Kidney (tissue), 13 donors: ENCODE measurements at regions not wholly inside any gene's neighbourhood (a gene's known extent, or its start where the extent isn't known, plus 50 kb on each side); places are given as distances from the start of the nearest gene placed in this dataset.

Experiments used
- DNase-seq, 5 donors: peaks; one replicate each; pipeline ENCODE4 v3.0.0-alpha.2; 2013 to 2020
- FAIRE-seq: peaks from 2 replicates; lab custom pipeline; 2012; peaks lifted over from hg19 to GRCh38; lab: Jason Lieb, UNC
- H3K27ac ChIP-seq, 2 donors: one replicate each; pipeline ENCODE4 v1.7.0; 2013; ENCODE audit warnings: low read depth in 2 of 2, low read length in 2 of 2, inconsistent platforms in 1 of 2
- H3K27me3 ChIP-seq: one replicate; pipeline ENCODE4 v1.7.1; 2013; ENCODE audit warnings: low read length, inconsistent platforms; ENCODE audit not compliant: control insufficient read depth, insufficient read depth
- H3K36me3 ChIP-seq, 3 donors: one replicate each; pipeline versions ENCODE4 v1.7.0 to v1.7.1; 2013; ENCODE audit warnings: low read length in 3 of 3, control low read depth in 1 of 3, inconsistent platforms in 1 of 3; ENCODE audit not compliant: insufficient read depth in 3 of 3, control insufficient read depth in 2 of 3
- H3K4me1 ChIP-seq, 3 donors: one replicate each; pipeline versions ENCODE4 v1.7.0 to v1.7.1; 2013; ENCODE audit warnings: low read length in 3 of 3, inconsistent platforms in 1 of 3, low read depth in 1 of 3; ENCODE audit not compliant: control insufficient read depth in 2 of 3, insufficient read depth in 2 of 3
- H3K4me3 ChIP-seq, 3 donors: one replicate each; pipeline versions ENCODE4 v1.7.0 to v1.8.1; 2013; ENCODE audit warnings: low read length in 3 of 3, control low read depth in 1 of 3, inconsistent platforms in 1 of 3
- H3K9ac ChIP-seq, 3 donors: one replicate each; pipeline versions ENCODE4 v1.7.0 to v1.7.1; 2013; ENCODE audit warnings: low read length in 3 of 3, control low read depth in 1 of 3, inconsistent platforms in 1 of 3
- H3K9me3 ChIP-seq, 3 donors: one replicate each; pipeline versions ENCODE4 v1.7.0 to v1.7.1; 2013; ENCODE audit warnings: low read length in 3 of 3, control low read depth in 1 of 3, inconsistent platforms in 1 of 3; ENCODE audit not compliant: control insufficient read depth in 2 of 3, insufficient read depth in 1 of 3
- CTCF ChIP-seq: IDR thresholded peaks from 3 replicates; pipeline ENCODE4 v1.5.1; 2012; ENCODE audit warnings: mild to moderate bottlenecking, moderate library complexity, borderline replicate concordance; ENCODE audit not compliant: insufficient read depth; ENCODE audit errors: extremely low read depth
- intact Hi-C: fragments of 100-400 bp; cut with DNase I; formaldehyde crosslinking; loops from one replicate; pipeline ENCODE4 v1.11.1; 2022
- donor health status: control.
- donor health status: control.
- donor health status: control.
- donor health status: control.
- donor health status: control.
- donor health status: DM: yes; HTN: yes; CAD: no.
- donor health status: Normal renal cell carcinoma (clear cell type).

GRCh38 chr17:10944819-10945218 is 106.9 kb upstream of the PIRT start:
- no peaks in the 10 kb centered on the region for H3K9me3 ChIP-seq
- FAIRE-seq: no peak
- no peaks in the 10 kb centered on the region for H3K27me3 ChIP-seq
- TF ChIP-seq CTCF: no peak
- no peak for DNase-seq
- intact Hi-C loops: no loop called here
- no peak overlapping the region for H3K27ac ChIP-seq
- H3K4me1 ChIP-seq: no peaks in the 10 kb centered on the region
- H3K36me3 ChIP-seq: no peaks in the 10 kb centered on the region
- H3K9ac ChIP-seq: no peak overlapping the region
- no peak overlapping the region for H3K4me3 ChIP-seq

GRCh38 chr17:10936931-10937330 is 99.0 kb upstream of the PIRT start:
- TF ChIP-seq CTCF: no peak
- DNase-seq: no peak
- H3K27me3 ChIP-seq: no peaks in the 10 kb centered on the region

GRCh38 chr17:10932938-10933337 is 95.1 kb upstream of the PIRT start:
- intact Hi-C loops: no loop called here
- FAIRE-seq: no peak

More at GRCh38 chr17:10936931-10937330, 99.0 kb upstream of the PIRT start:
- no peak overlapping the region for H3K9ac ChIP-seq
- H3K9me3 ChIP-seq: no peaks in the 10 kb centered on the region
- intact Hi-C loops: no loop called here
- H3K4me3 ChIP-seq: no peak overlapping the region
- H3K36me3 ChIP-seq: no peaks in the 10 kb centered on the region
- no peak overlapping the region for H3K27ac ChIP-seq
- no peak for FAIRE-seq
- no peaks in the 10 kb centered on the region for H3K4me1 ChIP-seq

More at GRCh38 chr17:10932938-10933337, 95.1 kb upstream of the PIRT start:
- no peaks in the 10 kb centered on the region for H3K4me1 ChIP-seq
- H3K27ac ChIP-seq: no peak overlapping the region
- H3K9ac ChIP-seq: no peak overlapping the region
- H3K36me3 ChIP-seq: no peaks in the 10 kb centered on the region
- DNase-seq: no peak
- no peaks in the 10 kb centered on the region for H3K27me3 ChIP-seq
- H3K9me3 ChIP-seq: no peaks in the 10 kb centered on the region
- H3K4me3 ChIP-seq: no peak overlapping the region
- TF ChIP-seq CTCF: no peak
